MM.1S (cell line): ENCODE measurements at regions not wholly inside any gene's neighbourhood (a gene's known extent, or its start where the extent isn't known, plus 50 kb on each side); places are given as distances from the start of the nearest gene placed in this dataset.

Experiments used
- EZH2 ChIP-seq: fragments of 300-600 bp; sonication (generic); optimal IDR thresholded peaks from 2 replicates; pipeline ENCODE3; 2017; ENCODE audit warnings: low read depth, mild to moderate bottlenecking, antibody characterized with exemption, low read length, mixed read lengths
- EZH2phosphoT487 ChIP-seq: fragments of 300-600 bp; sonication (generic); IDR thresholded peaks from 2 replicates; pipeline ENCODE4 v1.6.1; 2018; ENCODE audit warnings: antibody characterized with exemption, low read length
- TF ChIP-seq, protein P1 (sequence below): fragments of 300-600 bp; sonication (generic); IDR thresholded peaks from 2 replicates; pipeline ENCODE4 v1.5.1; 2016; ENCODE audit warnings: antibody characterized with exemption, low read length, mixed read lengths

DNA sequence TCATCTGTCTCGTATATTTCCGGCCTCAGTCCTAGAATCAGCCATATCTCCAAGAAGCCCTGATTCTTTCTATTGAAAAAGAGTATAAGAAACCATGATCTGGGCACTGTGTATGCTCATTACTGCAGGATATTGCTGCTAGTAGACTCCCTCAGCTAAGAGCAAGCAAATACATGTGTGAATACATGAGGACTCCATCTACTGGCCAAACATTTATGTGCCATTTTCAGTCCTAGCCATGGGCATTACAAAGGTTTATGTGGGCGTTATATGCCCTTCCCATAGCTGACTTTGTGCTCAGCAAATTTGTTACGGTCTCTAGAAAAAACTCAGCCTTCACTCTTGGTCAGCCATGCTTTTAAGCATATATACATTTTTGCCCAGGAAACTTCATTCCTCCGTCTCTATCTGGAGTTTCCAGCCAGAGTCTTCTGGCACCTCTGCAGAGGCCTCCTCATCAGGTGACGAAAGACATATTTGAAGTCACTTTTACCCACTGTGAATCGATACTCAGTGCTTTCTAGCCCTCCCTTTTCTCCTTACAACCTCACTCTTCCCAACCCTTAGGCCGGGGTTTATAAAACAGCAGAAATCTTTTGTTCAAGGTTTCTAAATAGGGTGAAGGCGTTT, 1495.6 kb upstream of the CDH6 start:
- TF ChIP-seq EZH2phosphoT487 (no peak), EZH2 (no peak)
- TF ChIP-seq, protein P1, sequence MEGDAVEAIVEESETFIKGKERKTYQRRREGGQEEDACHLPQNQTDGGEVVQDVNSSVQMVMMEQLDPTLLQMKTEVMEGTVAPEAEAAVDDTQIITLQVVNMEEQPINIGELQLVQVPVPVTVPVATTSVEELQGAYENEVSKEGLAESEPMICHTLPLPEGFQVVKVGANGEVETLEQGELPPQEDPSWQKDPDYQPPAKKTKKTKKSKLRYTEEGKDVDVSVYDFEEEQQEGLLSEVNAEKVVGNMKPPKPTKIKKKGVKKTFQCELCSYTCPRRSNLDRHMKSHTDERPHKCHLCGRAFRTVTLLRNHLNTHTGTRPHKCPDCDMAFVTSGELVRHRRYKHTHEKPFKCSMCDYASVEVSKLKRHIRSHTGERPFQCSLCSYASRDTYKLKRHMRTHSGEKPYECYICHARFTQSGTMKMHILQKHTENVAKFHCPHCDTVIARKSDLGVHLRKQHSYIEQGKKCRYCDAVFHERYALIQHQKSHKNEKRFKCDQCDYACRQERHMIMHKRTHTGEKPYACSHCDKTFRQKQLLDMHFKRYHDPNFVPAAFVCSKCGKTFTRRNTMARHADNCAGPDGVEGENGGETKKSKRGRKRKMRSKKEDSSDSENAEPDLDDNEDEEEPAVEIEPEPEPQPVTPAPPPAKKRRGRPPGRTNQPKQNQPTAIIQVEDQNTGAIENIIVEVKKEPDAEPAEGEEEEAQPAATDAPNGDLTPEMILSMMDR = peak; percentile 31; the same call in 1 of the 2 replicates
